CD4-positive, alpha-beta memory T cell (primary cell): ENCODE measurements at regions not wholly inside any gene's neighbourhood (a gene's known extent, or its start where the extent isn't known, plus 50 kb on each side); places are given as distances from the start of the nearest gene placed in this dataset.

ENCODE experiments used
- CTCF ChIA-PET: fragments of 350-600 bp; sonication (Branson Sonifier 250); formaldehyde crosslinking; loops from one replicate; lab custom pipeline; 2021; ENCODE audit warnings: inconsistent platforms; ENCODE audit not compliant: partially characterized antibody; lab: Charles Lee
- POLR2A ChIA-PET: fragments of 350-600 bp; sonication (Branson Sonifier 250); formaldehyde crosslinking; loops from one replicate; lab custom pipeline; 2021; ENCODE audit not compliant: partially characterized antibody; lab: Charles Lee
- DNase-seq, 5 donors: peaks; one replicate each; pipeline versions ENCODE4 v3.0.0 to v3.0.0-alpha.2; 2020 to 2022; ENCODE audit warnings: mixed read lengths in 1 of 5
- H3K27ac ChIP-seq: one replicate; pipeline ENCODE4 v1.7.0; 2013; ENCODE audit warnings: low read depth, low read length
- H3K27me3 ChIP-seq: 2 replicates; pipeline ENCODE4 v1.7.0; 2013; ENCODE audit warnings: mild to moderate bottlenecking, low read length, moderate library complexity; ENCODE audit not compliant: insufficient read depth
- H3K36me3 ChIP-seq: 2 replicates; pipeline ENCODE4 v1.7.0; 2013; ENCODE audit warnings: mild to moderate bottlenecking, low read length, moderate library complexity; ENCODE audit not compliant: insufficient read depth
- H3K4me1 ChIP-seq: 2 replicates; pipeline ENCODE4 v1.7.0; 2013; ENCODE audit warnings: mild to moderate bottlenecking, low read length, moderate library complexity; ENCODE audit not compliant: insufficient read depth
- H3K4me3 ChIP-seq, 2 donors: one replicate each; pipeline ENCODE4 v1.7.0; 2013; ENCODE audit warnings: low read length in 2 of 2, mild to moderate bottlenecking in 1 of 2
- H3K9me3 ChIP-seq, 2 donors: one replicate each; pipeline ENCODE4 v1.7.0; 2013; ENCODE audit warnings: low read length in 2 of 2, control low read depth in 1 of 2; ENCODE audit not compliant: control insufficient read depth in 1 of 2
- H3K27ac Mint-ChIP-seq, 7 donors: one replicate each; pipeline ENCODE4 v1.8.0; 2020 to 2021; ENCODE audit warnings: mixed read lengths in 7 of 7, mild to moderate bottlenecking in 6 of 7, inconsistent platforms in 3 of 7, moderate library complexity in 3 of 7
- H3K27me3 Mint-ChIP-seq, 2 donors: one replicate each; pipeline ENCODE4 v1.8.0; 2020 to 2021; ENCODE audit warnings: mixed read lengths in 2 of 2
- H3K36me3 Mint-ChIP-seq, 2 donors: one replicate each; pipeline ENCODE4 v1.8.0; 2020 to 2021; ENCODE audit warnings: mixed read lengths in 2 of 2, inconsistent platforms in 1 of 2, mild to moderate bottlenecking in 1 of 2
- H3K4me1 Mint-ChIP-seq, 4 donors: one replicate each; pipeline ENCODE4 v1.8.0; 2020 to 2021; ENCODE audit warnings: mixed read lengths in 4 of 4, mild to moderate bottlenecking in 1 of 4
- H3K4me3 Mint-ChIP-seq, 8 donors: one replicate each; pipeline ENCODE4 v1.8.0; 2020 to 2021; ENCODE audit warnings: mixed read lengths in 8 of 8, mild to moderate bottlenecking in 7 of 8, moderate library complexity in 6 of 8, inconsistent platforms in 3 of 8
- H3K9me3 Mint-ChIP-seq, 8 donors: one replicate each; pipeline ENCODE4 v1.8.0; 2020 to 2021; ENCODE audit warnings: mixed read lengths in 8 of 8, mild to moderate bottlenecking in 5 of 8, inconsistent platforms in 3 of 8, moderate library complexity in 1 of 8
- intact Hi-C: fragments of 100-400 bp; cut with micrococcal nuclease; formaldehyde crosslinking; loops from one replicate; pipeline ENCODE4 v1.15.1; 2023

GRCh38 chr12:89993632-89994031 lies 285.0 kb upstream of the ATP2B1 start:
- H3K4me1 Mint-ChIP-seq: peaks cover 32 to 46% (median 37%) of the 10 kb centered on the region in 4 donors

GRCh38 chr12:89992668-89993451 lies 284.2 kb upstream of the ATP2B1 start:
- ChIA-PET CTCF (interaction anchor here (0.7 kb wide), 1 partner anchor 952 kb away, joined by 3 read pairs; no protein-coding TSS in a partner anchor), POLR2A (interaction anchor here (0.6 to 1.1 kb wide), 2 partner anchors 129 kb away, joined by 3 to 7 read pairs; no protein-coding TSS in a partner anchor)
- H3K27ac Mint-ChIP-seq: peak overlapping the region in 4 of 7 donors; percentile 9 to 86 (median 49)
- DNase-seq: peak in 3 of 5 donors; percentile 5 to 25 (median 18)
- H3K9me3 Mint-ChIP-seq: no peaks in the 10 kb centered on the region
- Histone ChIP-seq H3K4me1 (peaks cover 24% of the 10 kb centered on the region), H3K36me3 (no peaks in the 10 kb centered on the region), H3K9me3 (no peaks in the 10 kb centered on the region), H3K27me3 (no peaks in the 10 kb centered on the region), H3K4me3 (no peak overlapping the region), H3K27ac (no peak overlapping the region)
- intact Hi-C loops: loop anchor here (5.0 kb wide), 1 partner anchor 41 kb away; no protein-coding TSS in a partner anchor
- H3K4me3 Mint-ChIP-seq: peak overlapping the region in 6 of 8 donors; percentile 2 to 60 (median 18)
- H3K27me3 Mint-ChIP-seq: no peaks in the 10 kb centered on the region
- no peaks in the 10 kb centered on the region for H3K36me3 Mint-ChIP-seq
- H3K4me1 Mint-ChIP-seq: peaks cover 32 to 46% (median 37%) of the 10 kb centered on the region in 4 donors

More at GRCh38 chr12:89993632-89994031, 285.0 kb upstream of the ATP2B1 start:
- intact Hi-C loops: loop anchor here (5.0 kb wide), 1 partner anchor 41 kb away; no protein-coding TSS in a partner anchor
- H3K27me3 ChIP-seq: no peaks in the 10 kb centered on the region
- CTCF ChIA-PET: no interaction called here
- Mint-ChIP-seq H3K27me3 (no peaks in the 10 kb centered on the region), H3K27ac (peak overlapping the region in 1 of 7 donors; percentile 60), H3K9me3 (no peaks in the 10 kb centered on the region), H3K36me3 (no peaks in the 10 kb centered on the region), H3K4me3 (no peak overlapping the region)
- no peaks in the 10 kb centered on the region for H3K9me3 ChIP-seq
- no peak overlapping the region for H3K4me3 ChIP-seq
- POLR2A ChIA-PET: interaction anchor here (0.6 kb wide), 1 partner anchor 130 kb away, joined by 3 read pairs; no protein-coding TSS in a partner anchor
- no peak overlapping the region for H3K27ac ChIP-seq
- H3K4me1 ChIP-seq: peaks cover 24% of the 10 kb centered on the region
- no peaks in the 10 kb centered on the region for H3K36me3 ChIP-seq
- DNase-seq: no peak

- POLR2A ChIA-PET: interaction anchor here (1.0 to 1.1 kb wide), 2 partner anchors 111 to 129 kb away, joined by 3 to 7 read pairs; no protein-coding TSS in a partner anchor
- peak overlapping the region in 4 of 8 donors; percentile 12 to 60 (median 30) for H3K4me3 Mint-ChIP-seq
- no peaks in the 10 kb centered on the region for H3K36me3 Mint-ChIP-seq
Measured at GRCh38 chr12:89991807-89992590, 283.4 kb upstream of the ATP2B1 start.

GRCh38 chr12:89988188-89988915 lies 279.7 kb upstream of the ATP2B1 start:
- Mint-ChIP-seq H3K36me3 (no peaks in the 10 kb centered on the region), H3K4me3 (peak overlapping the region in 1 of 8 donors; percentile 38), H3K4me1 (peaks cover 22 to 29% (median 26%) of the 10 kb centered on the region in 4 donors), H3K27me3 (no peaks in the 10 kb centered on the region), H3K9me3 (no peaks in the 10 kb centered on the region), H3K27ac (no peak overlapping the region)
- POLR2A ChIA-PET: no interaction called here
- intact Hi-C loops: no loop called here
- Histone ChIP-seq H3K9me3 (no peaks in the 10 kb centered on the region), H3K36me3 (no peaks in the 10 kb centered on the region), H3K4me1 (peaks cover 21% of the 10 kb centered on the region), H3K27ac (no peak overlapping the region), H3K4me3 (no peak overlapping the region), H3K27me3 (no peaks in the 10 kb centered on the region)
- DNase-seq: no peak
- CTCF ChIA-PET: interaction anchor here (1.0 to 1.3 kb wide), 2 partner anchors 11 to 40 kb away, joined by 3 to 4 read pairs; no protein-coding TSS in a partner anchor

More at GRCh38 chr12:89991807-89992590, 283.4 kb upstream of the ATP2B1 start:
- intact Hi-C loops: loop anchor here (5.0 kb wide), 1 partner anchor 40 kb away; no protein-coding TSS in a partner anchor
- Histone ChIP-seq H3K4me1 (peaks cover 24% of the 10 kb centered on the region), H3K27ac (no peak overlapping the region), H3K27me3 (no peaks in the 10 kb centered on the region), H3K36me3 (no peaks in the 10 kb centered on the region), H3K4me3 (no peak overlapping the region), H3K9me3 (no peaks in the 10 kb centered on the region)
- no peaks in the 10 kb centered on the region for H3K9me3 Mint-ChIP-seq
- no peaks in the 10 kb centered on the region for H3K27me3 Mint-ChIP-seq
- CTCF ChIA-PET: interaction anchor here (0.7 to 1.4 kb wide), 2 partner anchors 111 to 953 kb away, joined by 3 to 4 read pairs; no protein-coding TSS in a partner anchor
- no peak for DNase-seq
- peak overlapping the region in 2 of 7 donors; percentile 72 to 80 for H3K27ac Mint-ChIP-seq
- peaks cover 32 to 46% (median 37%) of the 10 kb centered on the region in 4 donors for H3K4me1 Mint-ChIP-seq

- Histone ChIP-seq H3K36me3 (no peaks in the 10 kb centered on the region), H3K9me3 (no peaks in the 10 kb centered on the region), H3K27ac (no peak overlapping the region), H3K27me3 (no peaks in the 10 kb centered on the region), H3K4me1 (no peaks in the 10 kb centered on the region), H3K4me3 (no peak overlapping the region)
- Mint-ChIP-seq H3K36me3 (no peaks in the 10 kb centered on the region), H3K9me3 (no peaks in the 10 kb centered on the region), H3K27ac (no peak overlapping the region), H3K4me1 (peaks cover under 1 to 5% (median 5%) of the 10 kb centered on the region in 4 donors), H3K27me3 (no peaks in the 10 kb centered on the region), H3K4me3 (no peak overlapping the region)
- POLR2A ChIA-PET: interaction anchor here (0.9 kb wide), 2 partner anchors 9 to 15 kb away, joined by 3 read pairs; no protein-coding TSS in a partner anchor
- intact Hi-C loops: no loop called here
- CTCF ChIA-PET: interaction anchor here (1.0 kb wide), 2 partner anchors 8 to 117 kb away, joined by 3 read pairs; no protein-coding TSS in a partner anchor
- DNase-seq: no peak
Measured at GRCh38 chr12:89985935-89986334, 277.3 kb upstream of the ATP2B1 start.

- Mint-ChIP-seq H3K9me3 (peaks cover 0 to 1% (median 0%) of the 10 kb centered on the region in 8 donors), H3K27ac (no peak overlapping the region), H3K27me3 (no peaks in the 10 kb centered on the region), H3K36me3 (no peaks in the 10 kb centered on the region), H3K4me1 (peaks cover 0 to 4% (median 2%) of the 10 kb centered on the region in 4 donors), H3K4me3 (peak overlapping the region in 1 of 8 donors; percentile 32)
- no peaks in the 10 kb centered on the region for H3K36me3 ChIP-seq
- H3K27me3 ChIP-seq: no peaks in the 10 kb centered on the region
- ChIA-PET POLR2A (no interaction called here), CTCF (no interaction called here)
- intact Hi-C loops: no loop called here
- H3K9me3 ChIP-seq: no peaks in the 10 kb centered on the region
- no peak overlapping the region for H3K27ac ChIP-seq
- no peak for DNase-seq
- no peaks in the 10 kb centered on the region for H3K4me1 ChIP-seq
- no peak overlapping the region for H3K4me3 ChIP-seq
Measured at GRCh38 chr12:89984846-89985245, 276.2 kb upstream of the ATP2B1 start.
